Natural killer cell treated with Interleukin-12 subunit alpha and Interleukin-12 subunit beta and Interleukin-15 and Interleukin-18, amount 100 ng/mL, for 72 hours (primary cell): ENCODE measurements at regions not wholly inside any gene's neighbourhood (a gene's known extent, or its start where the extent isn't known, plus 50 kb on each side); places are given as distances from the start of the nearest gene placed in this dataset.
"Not testable (repeated sequence)": the region's sequence is repeated elsewhere in the genome, so short reads cannot be mapped to it uniquely, and the experiment has no call there.

Experiments
- ATAC-seq, 2 donors: fragments of 150-1000 bp; cut with Tn5 transposase in 1 of 2; sonication (Bioruptor Pico), chemical (Tn5 transposase) in 1 of 2; 2 replicates each; pipeline ENCODE4 v1.10.0; 2021
- DNase-seq: peaks from one replicate; pipeline ENCODE4 v3.0.0; 2022; ENCODE audit warnings: low spot score
- H3K27ac Mint-ChIP-seq, 2 donors: 1 replicate in 1 of 2; 2 replicates in 1 of 2; pipeline ENCODE4 v1.8.0; 2022; ENCODE audit warnings: mixed read lengths in 2 of 2, mild to moderate bottlenecking in 1 of 2, moderate library complexity in 1 of 2
- H3K27me3 Mint-ChIP-seq, 2 donors: 1 replicate in 1 of 2; 2 replicates in 1 of 2; pipeline ENCODE4 v1.8.0; 2022; ENCODE audit warnings: mixed read lengths in 2 of 2
- H3K36me3 Mint-ChIP-seq: one replicate; pipeline ENCODE4 v1.8.0; 2022; ENCODE audit warnings: mixed read lengths
- H3K4me1 Mint-ChIP-seq, 2 donors: 1 replicate in 1 of 2; 2 replicates in 1 of 2; pipeline ENCODE4 v1.8.0; 2022; ENCODE audit warnings: low read depth in 2 of 2, mixed read lengths in 2 of 2, mild to moderate bottlenecking in 1 of 2
- H3K4me3 Mint-ChIP-seq: one replicate; pipeline ENCODE4 v1.8.0; 2022; ENCODE audit warnings: mixed read lengths
- H3K9me3 Mint-ChIP-seq: 2 replicates; pipeline ENCODE4 v1.8.0; 2022; ENCODE audit warnings: mixed read lengths

DNA sequence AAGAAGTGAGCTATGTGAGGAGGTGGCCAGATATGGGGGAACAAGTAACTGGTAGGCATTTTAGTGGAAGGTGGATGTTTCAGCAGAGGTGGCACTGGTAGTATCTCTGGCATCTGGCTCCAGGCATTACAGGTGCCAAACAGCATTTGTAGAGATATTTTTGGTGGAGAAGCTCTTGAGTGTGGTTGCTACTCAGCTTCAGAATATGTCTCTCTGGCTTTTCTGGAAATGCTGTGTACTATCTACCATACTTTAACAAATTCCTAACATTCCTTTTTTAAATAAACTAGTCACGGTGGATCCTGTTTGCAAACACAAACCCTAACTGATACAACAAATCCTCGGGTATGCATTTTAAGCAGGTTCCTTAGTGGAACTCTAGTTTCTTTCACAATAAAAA, 128.0 kb downstream of the BARX2 start:
- H3K27me3 Mint-ChIP-seq = no peaks in the 10 kb centered on the region
- no peaks in the 10 kb centered on the region for H3K4me1 Mint-ChIP-seq
- peaks cover 3% of the 10 kb centered on the region for H3K9me3 Mint-ChIP-seq
- DNase-seq = no peak
- H3K27ac Mint-ChIP-seq = no peak overlapping the region
- H3K36me3 Mint-ChIP-seq = no peaks in the 10 kb centered on the region
- no peak overlapping the region for H3K4me3 Mint-ChIP-seq
- no peak for ATAC-seq

DNA sequence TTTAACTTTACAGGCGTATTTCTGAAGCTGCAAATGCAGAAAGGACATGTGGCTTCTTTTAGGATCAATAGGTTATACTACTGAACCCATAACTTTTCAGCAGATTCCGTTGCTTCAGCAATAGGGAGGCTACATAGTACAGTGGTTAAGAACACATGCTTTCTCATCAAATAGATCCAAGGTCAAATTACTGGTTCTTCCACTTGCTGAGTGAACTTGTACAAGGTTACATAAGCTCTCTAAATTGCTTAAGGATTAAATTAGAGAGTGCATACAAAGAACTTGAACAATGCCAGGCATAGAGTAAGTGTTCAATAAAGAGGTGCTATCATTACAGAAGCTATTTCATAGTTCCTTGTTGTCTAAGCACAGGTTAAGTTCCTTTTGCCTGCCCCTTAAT, 129.6 kb downstream of the BARX2 start:
- no peak for DNase-seq
- Mint-ChIP-seq H3K9me3 (peaks cover 3% of the 10 kb centered on the region), H3K4me3 (no peak overlapping the region), H3K27me3 (no peaks in the 10 kb centered on the region), H3K27ac (no peak overlapping the region), H3K4me1 (no peaks in the 10 kb centered on the region), H3K36me3 (no peaks in the 10 kb centered on the region)
- no peak for ATAC-seq

DNA sequence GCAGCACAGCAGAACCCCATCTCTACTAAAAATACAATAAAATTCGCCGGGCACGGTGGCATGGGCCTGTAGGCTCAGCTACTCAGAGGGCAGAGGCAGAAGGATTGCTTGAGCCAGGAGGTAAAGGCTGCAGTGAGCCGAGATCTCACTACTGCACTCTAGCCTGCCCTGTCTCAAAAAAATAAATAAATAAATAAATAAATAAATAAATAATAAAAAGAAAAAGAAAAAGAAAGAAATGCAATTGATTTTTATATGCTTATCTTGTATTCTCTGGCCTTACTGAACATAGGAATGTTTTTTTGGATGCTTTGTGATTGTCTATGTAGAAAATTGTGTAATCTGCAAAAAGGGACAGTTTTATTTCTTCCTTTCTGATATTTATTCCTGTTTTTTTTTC, 132.5 kb downstream of the BARX2 start:
- DNase-seq = no peak
- no peak for ATAC-seq
- H3K4me1 Mint-ChIP-seq = no peaks in the 10 kb centered on the region
- no peak overlapping the region for H3K27ac Mint-ChIP-seq
- no peak overlapping the region for H3K4me3 Mint-ChIP-seq
- H3K9me3 Mint-ChIP-seq = no peaks in the 10 kb centered on the region
- H3K27me3 Mint-ChIP-seq = no peaks in the 10 kb centered on the region
- H3K36me3 Mint-ChIP-seq = no peaks in the 10 kb centered on the region

DNA sequence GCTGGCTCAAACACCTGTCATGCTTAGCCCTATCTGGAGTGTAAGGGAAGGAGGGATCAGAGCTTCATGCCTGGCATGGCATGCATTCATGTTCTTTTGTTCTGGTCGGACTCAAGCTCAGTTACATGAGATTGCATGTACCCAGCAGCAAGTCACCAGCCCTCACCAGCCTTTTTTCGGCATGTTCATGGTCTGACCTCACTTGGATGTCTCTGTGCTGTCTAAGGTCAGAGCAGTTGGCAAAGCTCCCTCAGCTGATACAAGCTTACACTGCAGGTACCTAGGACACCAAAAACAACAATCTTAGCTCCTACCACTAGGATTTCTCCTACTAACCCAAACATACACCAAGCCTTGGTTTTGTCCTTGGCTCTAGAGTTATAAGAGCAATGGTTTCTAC, 152.6 kb downstream of the BARX2 start:
- Mint-ChIP-seq H3K27ac (no peak overlapping the region), H3K36me3 (no peaks in the 10 kb centered on the region), H3K9me3 (peaks cover 14% of the 10 kb centered on the region), H3K4me3 (no peak overlapping the region), H3K27me3 (no peaks in the 10 kb centered on the region), H3K4me1 (no peaks in the 10 kb centered on the region)
- ATAC-seq (no peak), DNase-seq (no peak)

DNA sequence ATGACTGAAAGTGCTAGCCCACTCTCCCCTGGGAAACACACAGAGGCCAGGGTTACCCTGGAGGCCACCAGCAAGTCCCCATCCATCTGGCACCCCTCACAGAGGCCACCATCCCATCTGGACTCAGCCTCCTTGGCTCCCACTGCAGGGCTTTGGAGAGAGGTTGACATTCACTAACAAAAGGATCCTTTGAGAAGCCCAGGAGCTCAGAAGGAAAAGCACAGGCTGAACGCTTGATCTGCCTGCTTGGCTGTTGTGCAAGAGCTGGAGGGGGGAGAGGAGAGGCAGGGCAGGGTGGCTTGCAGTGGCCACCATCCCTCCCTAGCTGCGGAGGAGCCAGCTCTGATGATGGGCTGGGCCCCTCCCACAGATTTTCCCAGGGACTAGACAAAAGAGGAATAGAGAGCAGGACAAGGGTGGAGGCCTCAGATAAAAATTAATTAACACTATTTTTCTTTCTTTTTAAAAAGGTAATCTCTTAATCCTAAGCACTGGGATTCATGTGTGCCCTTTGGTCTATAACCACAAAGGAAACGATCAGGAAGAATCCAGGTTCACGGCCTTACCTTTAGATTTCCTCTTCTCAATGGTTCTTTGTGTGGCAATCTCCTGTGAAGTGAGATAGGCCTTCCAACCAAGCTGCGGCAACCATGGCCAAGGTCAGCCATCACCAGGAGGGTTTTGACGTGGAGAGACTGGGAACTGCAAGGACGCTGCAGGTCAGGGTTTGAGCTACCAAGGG, 154.7 kb downstream of the BARX2 start:
- no peak overlapping the region for H3K4me3 Mint-ChIP-seq
- ATAC-seq = no peak
- H3K36me3 Mint-ChIP-seq = peaks cover 2% of the 10 kb centered on the region

DNA sequence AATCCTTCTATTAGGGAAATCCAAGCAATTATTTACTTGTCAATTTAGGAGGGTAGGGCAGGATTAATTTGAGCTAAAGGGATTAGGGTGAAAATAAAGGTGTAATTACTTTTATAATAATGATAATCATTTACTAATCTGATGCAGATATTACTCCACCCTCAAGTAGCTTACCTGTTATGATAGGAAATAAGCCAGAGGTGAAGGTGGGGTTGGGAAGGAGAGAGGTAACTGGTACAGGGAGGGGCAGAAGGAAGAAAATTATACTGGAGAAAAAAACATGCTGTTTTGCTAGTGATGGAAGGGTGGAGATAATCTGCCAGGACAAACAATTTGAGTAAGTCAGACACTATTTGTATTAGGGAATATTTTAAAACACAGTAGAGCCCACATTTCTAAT, 157.7 kb downstream of the BARX2 start:
- H3K4me3 Mint-ChIP-seq = no peak overlapping the region
- ATAC-seq (no peak), DNase-seq (no peak)
- no peaks in the 10 kb centered on the region for H3K4me1 Mint-ChIP-seq
- no peak overlapping the region for H3K27ac Mint-ChIP-seq
- peaks cover 5% of the 10 kb centered on the region for H3K36me3 Mint-ChIP-seq
- no peaks in the 10 kb centered on the region for H3K27me3 Mint-ChIP-seq
- H3K9me3 Mint-ChIP-seq = peaks cover 22% of the 10 kb centered on the region

More for the DNA sequence above, 154.7 kb downstream of the BARX2 start:
- H3K27me3 Mint-ChIP-seq = no peaks in the 10 kb centered on the region
- DNase-seq = no peak
- H3K27ac Mint-ChIP-seq = no peak overlapping the region
- peaks cover 18% of the 10 kb centered on the region for H3K9me3 Mint-ChIP-seq
- H3K4me1 Mint-ChIP-seq = no peaks in the 10 kb centered on the region

DNA sequence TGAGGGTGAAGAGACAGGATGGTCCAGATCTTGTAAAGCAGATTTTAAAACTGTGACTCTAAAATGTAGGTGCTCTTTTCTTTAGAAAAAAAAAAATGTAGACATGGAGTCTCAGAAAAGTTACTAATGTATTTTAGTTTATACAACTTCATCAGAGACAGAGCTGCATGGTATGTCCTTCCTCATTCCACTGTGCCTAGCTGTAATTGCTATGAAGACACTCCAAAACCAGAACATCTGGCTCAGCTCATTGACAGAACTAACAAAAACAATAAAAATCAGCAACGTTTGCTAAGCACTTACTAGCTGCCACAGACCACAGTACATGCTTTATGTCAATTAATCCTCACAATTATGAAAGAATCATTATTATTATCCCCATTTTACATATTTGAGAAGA, 160.7 kb downstream of the BARX2 start:
- Mint-ChIP-seq H3K36me3 (peaks cover 5% of the 10 kb centered on the region), H3K27me3 (no peaks in the 10 kb centered on the region), H3K4me3 (no peak overlapping the region), H3K4me1 (no peaks in the 10 kb centered on the region), H3K27ac (no peak overlapping the region), H3K9me3 (peaks cover 31% of the 10 kb centered on the region)
- no peak for DNase-seq
- no peak for ATAC-seq

DNA sequence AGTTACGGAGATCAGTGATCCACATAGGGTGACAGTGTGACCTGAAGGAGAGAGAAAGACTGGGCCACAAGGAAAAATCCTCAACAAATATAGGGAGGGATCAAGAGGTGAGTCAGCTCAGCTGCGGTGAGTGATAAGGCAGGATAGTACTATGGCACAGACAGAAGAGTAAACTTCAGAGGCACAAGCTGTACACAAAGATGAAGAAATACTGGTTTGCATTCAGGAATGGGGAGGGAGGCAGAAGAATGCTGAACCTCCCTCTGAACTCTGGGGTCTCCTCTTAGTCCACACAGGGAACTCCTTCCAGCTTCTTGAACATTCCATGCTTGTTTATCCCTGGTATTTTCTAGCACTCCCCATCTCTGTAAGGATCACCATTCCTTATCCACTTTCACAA, 162.7 kb downstream of the BARX2 start:
- DNase-seq (no peak), ATAC-seq (no peak)
- Mint-ChIP-seq H3K9me3 (peaks cover 26% of the 10 kb centered on the region), H3K4me1 (no peaks in the 10 kb centered on the region), H3K4me3 (no peak overlapping the region), H3K27me3 (no peaks in the 10 kb centered on the region), H3K27ac (no peak overlapping the region), H3K36me3 (peaks cover 5% of the 10 kb centered on the region)

DNA sequence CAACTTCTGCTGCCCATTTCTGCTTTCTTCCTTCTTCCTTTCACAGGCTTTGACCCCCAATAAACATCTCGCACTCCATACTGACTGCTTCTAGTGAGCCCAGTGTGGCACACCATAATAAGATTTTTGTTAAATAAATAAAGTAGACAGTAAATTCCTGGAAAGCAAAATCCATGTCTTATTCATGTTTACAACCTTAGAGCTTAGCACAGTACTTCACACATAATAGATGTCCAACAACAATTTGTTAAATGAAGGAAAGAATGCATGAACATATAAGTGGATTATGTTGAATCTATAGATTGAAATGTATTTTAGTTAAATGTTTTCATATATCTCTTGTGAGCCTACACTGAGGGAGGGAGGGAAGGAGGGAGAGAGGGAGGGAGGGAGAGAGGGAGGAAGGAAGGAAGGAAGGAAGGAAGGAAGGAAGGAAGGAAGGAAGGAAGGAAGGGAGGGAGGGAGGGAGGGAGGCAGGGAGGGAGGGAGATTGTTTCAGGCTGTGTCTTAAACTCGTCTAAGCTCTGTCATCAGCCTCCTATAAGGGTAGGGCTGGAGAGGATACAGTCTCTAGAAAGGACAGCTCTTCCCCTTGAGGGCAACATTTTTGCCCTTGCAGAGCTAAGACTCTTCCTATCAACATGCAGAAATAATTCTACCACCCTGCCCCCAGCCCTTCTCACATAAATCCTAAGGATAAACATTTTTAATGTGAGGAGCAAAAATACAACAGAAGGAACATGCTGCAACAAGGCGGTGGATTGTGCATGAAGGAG, 168.1 kb downstream of the BARX2 start:
- DNase-seq = no peak

DNA sequence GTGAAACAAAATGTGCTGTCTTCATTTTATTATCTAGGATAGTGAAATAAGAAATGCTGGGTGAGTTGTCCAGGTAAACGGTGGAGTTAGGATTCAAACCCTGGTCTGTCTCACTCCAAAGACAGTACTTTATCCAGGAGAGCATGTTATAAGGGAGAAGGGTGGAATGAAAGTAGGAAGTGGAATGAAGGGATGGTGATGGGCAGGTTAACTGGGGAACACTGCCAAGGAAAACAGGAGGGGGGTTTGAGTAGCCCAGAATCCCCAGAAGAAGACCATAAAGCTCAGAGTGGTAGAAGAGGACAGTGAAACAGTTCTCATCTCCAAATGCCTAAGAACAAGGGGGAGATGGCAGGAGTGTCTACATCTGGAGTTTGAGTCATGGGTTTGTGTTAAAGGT, 169.0 kb downstream of the BARX2 start:
- Mint-ChIP-seq H3K36me3 (no peaks in the 10 kb centered on the region), H3K9me3 (peaks cover 12% of the 10 kb centered on the region), H3K4me3 (no peak overlapping the region), H3K27ac (no peak overlapping the region), H3K27me3 (no peaks in the 10 kb centered on the region), H3K4me1 (no peaks in the 10 kb centered on the region)
- ATAC-seq (no peak), DNase-seq (no peak)

More for the DNA sequence above, 168.1 kb downstream of the BARX2 start:
- Mint-ChIP-seq H3K4me1 (no peaks in the 10 kb centered on the region), H3K27ac (no peak overlapping the region), H3K9me3 (peaks cover 14% of the 10 kb centered on the region), H3K4me3 (no peak overlapping the region), H3K36me3 (no peaks in the 10 kb centered on the region), H3K27me3 (no peaks in the 10 kb centered on the region)
- no peak for ATAC-seq

DNA sequence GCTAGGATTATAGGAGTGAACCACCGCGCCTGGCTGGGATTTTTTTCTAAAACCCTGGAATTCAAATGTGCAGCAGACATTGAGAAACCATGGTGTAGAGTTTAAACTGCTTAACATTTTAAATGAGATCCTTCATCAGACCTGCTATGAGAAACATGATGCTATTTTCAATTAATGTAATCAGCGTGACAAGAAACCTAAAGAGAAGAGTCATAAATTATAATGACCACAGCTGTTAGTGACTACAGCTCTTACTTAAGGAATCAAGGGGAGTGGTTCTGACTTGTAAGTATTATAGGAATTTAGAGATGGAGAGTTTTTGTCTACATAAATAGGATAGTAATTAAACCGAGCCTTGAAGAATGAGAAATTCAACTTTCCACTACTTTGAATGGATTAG, 170.6 kb downstream of the BARX2 start:
- Mint-ChIP-seq H3K27ac (no peak overlapping the region), H3K27me3 (no peaks in the 10 kb centered on the region), H3K9me3 (peaks cover 6% of the 10 kb centered on the region), H3K4me3 (no peak overlapping the region), H3K36me3 (no peaks in the 10 kb centered on the region), H3K4me1 (no peaks in the 10 kb centered on the region)
- ATAC-seq (no peak), DNase-seq (no peak)

DNA sequence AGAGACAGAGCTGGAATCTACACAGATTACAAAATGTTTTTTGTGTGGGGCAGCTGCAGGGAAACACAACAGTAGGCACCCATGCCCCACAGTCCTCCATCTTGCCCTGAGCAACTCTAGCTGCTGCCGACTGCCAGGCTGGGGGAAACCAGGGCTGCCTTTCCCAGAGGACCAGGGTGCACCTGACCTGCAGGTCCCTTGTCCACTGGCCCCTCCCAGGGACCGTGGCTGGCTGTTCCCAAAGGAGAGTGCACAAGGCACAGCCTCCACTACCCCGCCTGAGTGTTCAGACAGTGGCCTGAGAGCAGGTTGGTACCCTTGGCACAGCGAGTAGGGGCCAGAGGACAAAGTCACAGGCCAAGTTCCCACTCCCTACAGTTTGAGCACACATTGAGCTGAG, 181.8 kb downstream of the BARX2 start:
- no peaks in the 10 kb centered on the region for H3K4me1 Mint-ChIP-seq
- no peak overlapping the region for H3K4me3 Mint-ChIP-seq
- peaks cover 8% of the 10 kb centered on the region for H3K9me3 Mint-ChIP-seq
- ATAC-seq (no peak), DNase-seq (no peak)
- peaks cover 2 to 21% of the 10 kb centered on the region in 2 donors for H3K27me3 Mint-ChIP-seq
- H3K27ac Mint-ChIP-seq = no peak overlapping the region
- H3K36me3 Mint-ChIP-seq = no peaks in the 10 kb centered on the region

DNA sequence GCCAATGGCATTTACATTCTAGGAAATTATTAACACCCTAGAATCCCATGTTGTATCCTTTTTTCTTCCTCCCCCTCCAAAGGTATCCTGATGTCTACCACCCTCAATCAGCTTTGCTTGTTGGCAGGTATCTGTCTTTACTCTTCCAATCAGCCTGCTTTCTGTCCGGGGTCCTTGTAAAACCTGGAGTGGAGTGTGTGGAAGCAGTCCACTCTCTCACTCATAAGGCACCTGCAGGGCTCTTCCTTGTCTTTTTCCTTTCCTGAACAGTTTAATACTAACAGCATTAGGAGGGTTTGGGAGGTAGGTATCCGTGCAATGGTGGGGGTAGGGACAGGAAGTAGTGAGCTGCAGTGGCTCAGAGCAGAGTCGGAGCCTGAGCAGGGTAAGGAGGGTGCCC, 193.4 kb downstream of the BARX2 start:
- H3K36me3 Mint-ChIP-seq = no peaks in the 10 kb centered on the region
- H3K27ac Mint-ChIP-seq = no peak overlapping the region
- H3K4me1 Mint-ChIP-seq = no peaks in the 10 kb centered on the region
- H3K27me3 Mint-ChIP-seq = peaks cover 0 to 11% of the 10 kb centered on the region in 2 donors
- ATAC-seq = no peak
- DNase-seq = no peak
- H3K9me3 Mint-ChIP-seq = peaks cover 9% of the 10 kb centered on the region
- no peak overlapping the region for H3K4me3 Mint-ChIP-seq

DNA sequence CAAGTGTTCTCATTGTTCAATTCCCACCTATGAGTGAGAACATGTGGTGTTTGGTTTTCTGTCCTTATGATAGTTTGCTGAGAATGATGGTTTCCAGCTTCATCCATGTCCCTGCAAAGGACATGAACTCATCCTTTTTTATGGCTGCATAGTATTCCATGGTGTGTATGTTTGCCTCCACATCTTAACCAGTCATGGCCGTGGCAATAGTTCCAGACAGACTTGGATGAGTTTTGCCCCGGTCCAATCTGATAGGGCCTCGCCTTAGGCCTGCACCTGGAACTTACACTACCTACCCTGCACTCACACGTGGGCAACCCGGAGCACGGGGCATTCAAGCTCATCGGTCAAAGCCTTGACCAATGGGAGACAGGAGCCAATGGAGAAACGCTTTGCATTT, 197.0 kb downstream of the BARX2 start:
- H3K4me3 Mint-ChIP-seq, H3K9me3 Mint-ChIP-seq, H3K36me3 Mint-ChIP-seq, H3K27ac Mint-ChIP-seq, DNase-seq, H3K4me1 Mint-ChIP-seq, H3K27me3 Mint-ChIP-seq, ATAC-seq: not testable (repeated sequence)
